ENCODE measurements at regions not wholly inside any gene's neighbourhood (a gene's known extent, or its start where the extent isn't known, plus 50 kb on each side); places are given as distances from the start of the nearest gene placed in this dataset.

DNA sequence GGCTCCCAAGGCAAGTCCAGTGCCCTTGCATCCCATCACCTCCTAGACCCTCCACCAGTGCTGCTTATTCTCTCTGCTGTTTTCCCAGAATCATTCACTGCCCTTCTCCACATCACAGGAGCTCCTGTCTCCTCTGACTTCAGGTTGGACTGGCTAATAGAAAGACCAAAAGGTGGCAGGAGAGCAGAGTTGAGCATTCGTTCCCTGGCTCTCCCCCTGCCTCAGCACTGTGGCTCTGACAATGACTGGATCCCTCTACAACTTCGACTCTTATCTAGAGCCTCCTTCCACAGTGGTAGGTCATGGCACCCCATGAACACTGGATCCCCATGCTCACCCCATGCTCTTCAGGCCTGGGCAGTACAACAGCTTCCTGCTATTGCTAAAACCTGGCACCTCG, 243.6 kb downstream of the LRRN1 start:
- intact Hi-C loops (cut with DNase I) = no loop called here
- Histone ChIP-seq H3K27ac (no peak overlapping the region), H3K4me1 (no peaks in the 10 kb centered on the region), H3K9me3 (no peaks in the 10 kb centered on the region), H3K4me3 (no peak overlapping the region), H3K36me3 (replicated peaks in 1 of 2; ENCODE audit: insufficient read depth in 1 of 2, low read depth in 2 of 2) (no peaks in the 10 kb centered on the region), H3K27me3 (no peaks in the 10 kb centered on the region)
- ATAC-seq (no peak), DNase-seq (no peak)
- TF ChIP-seq, protein P1, sequence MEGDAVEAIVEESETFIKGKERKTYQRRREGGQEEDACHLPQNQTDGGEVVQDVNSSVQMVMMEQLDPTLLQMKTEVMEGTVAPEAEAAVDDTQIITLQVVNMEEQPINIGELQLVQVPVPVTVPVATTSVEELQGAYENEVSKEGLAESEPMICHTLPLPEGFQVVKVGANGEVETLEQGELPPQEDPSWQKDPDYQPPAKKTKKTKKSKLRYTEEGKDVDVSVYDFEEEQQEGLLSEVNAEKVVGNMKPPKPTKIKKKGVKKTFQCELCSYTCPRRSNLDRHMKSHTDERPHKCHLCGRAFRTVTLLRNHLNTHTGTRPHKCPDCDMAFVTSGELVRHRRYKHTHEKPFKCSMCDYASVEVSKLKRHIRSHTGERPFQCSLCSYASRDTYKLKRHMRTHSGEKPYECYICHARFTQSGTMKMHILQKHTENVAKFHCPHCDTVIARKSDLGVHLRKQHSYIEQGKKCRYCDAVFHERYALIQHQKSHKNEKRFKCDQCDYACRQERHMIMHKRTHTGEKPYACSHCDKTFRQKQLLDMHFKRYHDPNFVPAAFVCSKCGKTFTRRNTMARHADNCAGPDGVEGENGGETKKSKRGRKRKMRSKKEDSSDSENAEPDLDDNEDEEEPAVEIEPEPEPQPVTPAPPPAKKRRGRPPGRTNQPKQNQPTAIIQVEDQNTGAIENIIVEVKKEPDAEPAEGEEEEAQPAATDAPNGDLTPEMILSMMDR (IDR thresholded peaks at IDR 0.05) = no peak
- no peak for TF ChIP-seq POLR2A (IDR thresholded peaks at IDR 0.05)
- 58 to 69% methylated on average over 3 of the region's 3 CpGs for WGBS, 2 donors

DNA sequence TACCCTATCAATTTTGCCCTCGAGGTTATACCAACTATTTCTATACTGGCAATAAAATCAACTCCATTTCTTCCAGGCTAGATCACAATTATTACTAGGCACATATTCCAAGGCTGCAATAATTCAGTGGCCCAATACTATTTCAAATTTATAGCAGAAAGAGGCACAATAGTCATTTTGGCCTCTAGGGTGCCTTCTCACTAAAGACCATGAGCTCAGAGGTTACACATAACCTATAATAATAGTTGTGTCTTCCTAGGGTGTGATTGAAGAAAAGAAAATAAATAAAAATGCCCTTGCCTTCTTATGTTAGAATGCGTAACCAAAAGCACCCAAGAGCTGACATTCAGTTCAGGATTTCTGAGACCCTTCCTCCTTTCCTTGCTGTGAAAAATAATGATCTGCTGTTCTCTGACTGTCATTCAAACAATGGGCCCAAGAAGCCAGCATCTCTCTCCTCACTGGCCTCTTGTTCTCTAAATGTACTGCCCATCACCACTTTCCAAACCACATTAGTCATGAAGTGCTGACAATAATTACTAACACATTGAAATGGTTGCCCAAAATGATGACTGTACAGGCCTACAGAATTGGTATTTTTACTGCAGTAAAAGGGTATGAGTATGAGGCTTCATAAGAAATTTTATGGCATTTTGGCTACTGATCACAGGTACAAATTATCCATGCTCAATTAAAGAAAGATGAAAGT, 244.8 kb downstream of the LRRN1 start:
- DNase-seq (no peak), ATAC-seq (no peak)
- TF ChIP-seq, protein P1 (IDR thresholded peaks at IDR 0.05) = no peak
- no peak for TF ChIP-seq POLR2A (IDR thresholded peaks at IDR 0.05)
- H3K4me3 ChIP-seq = no peak overlapping the region
- no peaks in the 10 kb centered on the region for H3K27me3 ChIP-seq
- no peaks in the 10 kb centered on the region for H3K9me3 ChIP-seq
- 66 to 82% methylated on average over 2 of the region's 2 CpGs for WGBS, 2 donors
- intact Hi-C loops (cut with DNase I) = no loop called here
- no peaks in the 10 kb centered on the region for H3K4me1 ChIP-seq
- H3K36me3 ChIP-seq (replicated peaks in 1 of 2; ENCODE audit: insufficient read depth in 1 of 2, low read depth in 2 of 2) = no peaks in the 10 kb centered on the region
- H3K27ac ChIP-seq = no peak overlapping the region

GRCh38 chr3:4044619-4045018, 245.4 kb downstream of the LRRN1 start:
- H3K9me3 ChIP-seq = no peaks in the 10 kb centered on the region
- H3K36me3 ChIP-seq (replicated peaks in 1 of 2; ENCODE audit: insufficient read depth in 1 of 2, low read depth in 2 of 2) = no peaks in the 10 kb centered on the region
- H3K4me3 ChIP-seq = no peak overlapping the region
- 81 to 90% methylated on average over 2 of the region's 2 CpGs for WGBS, 2 donors
- no peaks in the 10 kb centered on the region for H3K4me1 ChIP-seq
- intact Hi-C loops (cut with DNase I) = no loop called here
- ATAC-seq = no peak
- DNase-seq = no peak
- TF ChIP-seq POLR2A (IDR thresholded peaks at IDR 0.05) = no peak
- TF ChIP-seq, protein P1 (IDR thresholded peaks at IDR 0.05) = no peak
- no peak overlapping the region for H3K27ac ChIP-seq
- H3K27me3 ChIP-seq = no peaks in the 10 kb centered on the region

DNA sequence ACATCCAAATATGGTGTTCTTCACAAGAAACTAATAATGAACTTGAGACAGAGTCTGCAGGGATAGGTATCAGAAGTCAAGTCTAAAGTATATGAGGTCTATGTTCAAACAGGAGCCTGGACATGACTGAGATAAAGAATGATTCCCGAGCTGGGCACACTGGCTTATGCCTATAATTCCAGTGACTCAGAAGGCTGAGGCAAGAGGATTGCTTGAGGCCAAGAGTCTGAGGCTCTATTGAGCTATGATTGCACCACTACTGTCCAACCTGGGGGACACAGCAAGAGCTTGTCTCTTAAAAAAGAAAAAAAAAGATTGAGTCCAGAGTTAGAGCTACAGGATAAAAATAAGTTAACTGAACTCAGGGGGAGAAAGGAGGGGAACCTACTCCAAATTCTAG, 246.5 kb downstream of the LRRN1 start:
- Histone ChIP-seq H3K4me1 (no peaks in the 10 kb centered on the region), H3K27ac (no peak overlapping the region), H3K9me3 (no peaks in the 10 kb centered on the region), H3K4me3 (no peak overlapping the region), H3K36me3 (replicated peaks in 1 of 2; ENCODE audit: insufficient read depth in 1 of 2, low read depth in 2 of 2) (no peaks in the 10 kb centered on the region), H3K27me3 (no peaks in the 10 kb centered on the region)
- DNase-seq (no peak), ATAC-seq (no peak)
- TF ChIP-seq, protein P1 (IDR thresholded peaks at IDR 0.05) = no peak
- no peak for TF ChIP-seq POLR2A (IDR thresholded peaks at IDR 0.05)
- WGBS, 2 donors = 55 to 58% methylated on average over 1 of the region's 1 CpG
- intact Hi-C loops (cut with DNase I) = no loop called here

DNA sequence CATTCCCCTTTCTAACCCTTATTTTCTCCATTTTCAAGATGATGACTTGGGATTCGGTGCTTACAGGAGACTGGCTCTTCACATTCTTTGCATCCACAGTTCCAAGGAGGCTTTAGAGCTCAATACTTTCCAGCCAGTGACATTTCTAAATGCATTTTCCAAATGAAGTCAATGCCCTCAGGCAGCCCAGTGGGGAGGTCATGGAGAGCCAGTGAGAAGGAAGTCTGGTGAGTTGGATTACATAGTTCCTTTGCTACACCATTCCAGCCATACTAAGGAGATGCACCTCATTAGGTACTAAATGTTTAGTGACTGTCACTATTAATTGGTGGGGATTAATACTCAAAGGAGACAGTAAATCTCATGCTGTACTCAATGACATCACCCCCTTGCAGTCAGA, 248.1 kb downstream of the LRRN1 start:
- no peak overlapping the region for H3K27ac ChIP-seq
- DNase-seq (no peak), ATAC-seq (no peak)
- H3K36me3 ChIP-seq (replicated peaks in 1 of 2; ENCODE audit: insufficient read depth in 1 of 2, low read depth in 2 of 2) = no peaks in the 10 kb centered on the region
- H3K9me3 ChIP-seq = no peaks in the 10 kb centered on the region
- no peaks in the 10 kb centered on the region for H3K4me1 ChIP-seq
- TF ChIP-seq, protein P1 (IDR thresholded peaks at IDR 0.05) = no peak
- no peak for TF ChIP-seq POLR2A (IDR thresholded peaks at IDR 0.05)
- intact Hi-C loops (cut with DNase I) = no loop called here
- WGBS, 2 donors = 86 to 92% methylated on average over 1 of the region's 1 CpG
- H3K27me3 ChIP-seq = no peaks in the 10 kb centered on the region
- no peak overlapping the region for H3K4me3 ChIP-seq

All from body of pancreas (tissue), 4 donors.